ENCODE measurements at regions not wholly inside any gene's neighbourhood (a gene's known extent, or its start where the extent isn't known, plus 50 kb on each side); places are given as distances from the start of the nearest gene placed in this dataset.

- TF ChIP-seq ZNF462 (CRISPR knock-in tag; IDR thresholded peaks at IDR 0.05): no peak
- no peak for TF ChIP-seq POLR2AphosphoS5 (IDR thresholded peaks at IDR 0.05; ENCODE audit: low read depth)
- TF ChIP-seq EZH2 (IDR thresholded peaks at IDR 0.05; ENCODE audit: low read depth, unreplicated experiment): no peak
- no peak for TF ChIP-seq REST (IDR thresholded peaks at IDR 0.05; ENCODE audit: unreplicated experiment)
Observed at GRCh38 chr13:40283666-40284065, 382.8 kb downstream of the FOXO1 start (continued).

- H3K27ac Mint-ChIP-seq: no peak overlapping the region
- H3K4me3 Mint-ChIP-seq: no peak overlapping the region
- no peaks in the 10 kb centered on the region; the same call in 2 of the 3 replicates for H3K36me3 Mint-ChIP-seq (ENCODE audit: low read depth)
- Histone ChIP-seq H3K36me3 (ENCODE audit: insufficient read depth) (no peaks in the 10 kb centered on the region), H3K27me3 (ENCODE audit: insufficient read depth) (no peaks in the 10 kb centered on the region), H3K4me3 (no peak overlapping the region), H3F3A (replicated peaks; ENCODE audit: low read depth) (no peaks in the 10 kb centered on the region), H3K4me1 (ENCODE audit: insufficient read depth) (no peaks in the 10 kb centered on the region), H3K27ac (ENCODE audit: low read depth) (no peak overlapping the region), H3K4me2 (no peak overlapping the region), H3K9me2 (ENCODE audit: insufficient read depth) (peaks cover 14% of the 10 kb centered on the region; the same call in 1 of the 2 replicates), H2AFZ (no peak overlapping the region), H3K79me2 (replicated peaks; ENCODE audit: insufficient read depth) (no peaks in the 10 kb centered on the region), H4K20me1 (replicated peaks; ENCODE audit: insufficient read depth) (no peaks in the 10 kb centered on the region)
- H3K9me3 Mint-ChIP-seq: no peaks in the 10 kb centered on the region
- DNase-seq (ENCODE audit: low spot score) (no peak), ATAC-seq (no peak)
- H3K4me1 Mint-ChIP-seq: peaks cover 2% of the 10 kb centered on the region; the same call in 1 of the 3 replicates
- H3K27me3 Mint-ChIP-seq (ENCODE audit: insufficient read depth, low read depth, poor library complexity): no peaks in the 10 kb centered on the region
- TF ChIP-seq ETS1 (IDR thresholded peaks at IDR 0.05): no peak
- TF ChIP-seq CREB1 (CRISPR knock-in tag; IDR thresholded peaks at IDR 0.05; ENCODE audit: low read depth): no peak
- no peak for TF ChIP-seq POLR2AphosphoS5 (IDR thresholded peaks at IDR 0.05; ENCODE audit: low read depth)
- TF ChIP-seq EZH2phosphoT487 (IDR thresholded peaks at IDR 0.05; ENCODE audit: unreplicated experiment): no peak
- no peak for TF ChIP-seq REST (IDR thresholded peaks at IDR 0.05; ENCODE audit: unreplicated experiment)
- no peak for TF ChIP-seq EZH2 (IDR thresholded peaks at IDR 0.05; ENCODE audit: low read depth, unreplicated experiment)
- TF ChIP-seq STAT1 (IDR thresholded peaks at IDR 0.05; ENCODE audit: unreplicated experiment): no peak
- no peak for TF ChIP-seq JUNB (IDR thresholded peaks at IDR 0.05; ENCODE audit: unreplicated experiment)
Observed at GRCh38 chr13:40285634-40286033, 380.8 kb downstream of the FOXO1 start.

All from GM23338 (cell line).